Neural crest cell (in vitro differentiated cells): ENCODE measurements at regions not wholly inside any gene's neighbourhood (a gene's known extent, or its start where the extent isn't known, plus 50 kb on each side); places are given as distances from the start of the nearest gene placed in this dataset.

Experiments used
- DNase-seq: peaks from one replicate; pipeline ENCODE4 v3.0.0; 2021; ENCODE audit warnings: low read depth, mixed read lengths, low spot score
- H3K27ac Mint-ChIP-seq: one replicate; pipeline ENCODE4 v1.8.0; 2021; ENCODE audit warnings: mild to moderate bottlenecking, mixed read lengths; ENCODE audit not compliant: unreplicated experiment
- H3K27me3 Mint-ChIP-seq: 2 replicates; pipeline ENCODE4 v1.8.0; 2021; ENCODE audit warnings: low read depth, mild to moderate bottlenecking, mixed read lengths
- H3K36me3 Mint-ChIP-seq: 2 replicates; pipeline ENCODE4 v1.8.0; 2021; ENCODE audit warnings: low read depth, mild to moderate bottlenecking, mixed read lengths
- H3K4me1 Mint-ChIP-seq: 2 replicates; pipeline ENCODE4 v1.8.0; 2021; ENCODE audit warnings: mixed read lengths
- H3K4me3 Mint-ChIP-seq: one replicate; pipeline ENCODE4 v1.8.0; 2021; ENCODE audit warnings: mild to moderate bottlenecking, mixed read lengths
- H3K9me3 Mint-ChIP-seq: 2 replicates; pipeline ENCODE4 v1.8.0; 2021; ENCODE audit warnings: mixed read lengths
- CTCF ChIP-seq: fragments of 200-600 bp; sonication (generic); conservative IDR thresholded peaks from 2 replicates; pipeline ENCODE4 v1.5.0; 2021; ENCODE audit warnings: antibody characterized with exemption, mild to moderate bottlenecking

GRCh38 chr3:157652366-157652765, 149.2 kb upstream of the VEPH1 start:
- H3K36me3 Mint-ChIP-seq = no peaks in the 10 kb centered on the region
- no peak for DNase-seq
- H3K4me3 Mint-ChIP-seq = no peak overlapping the region
- TF ChIP-seq CTCF = no peak
- H3K4me1 Mint-ChIP-seq = no peaks in the 10 kb centered on the region
- H3K9me3 Mint-ChIP-seq = no peaks in the 10 kb centered on the region
- H3K27ac Mint-ChIP-seq = no peak overlapping the region
- peaks cover 13% of the 10 kb centered on the region for H3K27me3 Mint-ChIP-seq

- H3K9me3 Mint-ChIP-seq = no peaks in the 10 kb centered on the region
- peaks cover 11% of the 10 kb centered on the region for H3K27me3 Mint-ChIP-seq
- no peaks in the 10 kb centered on the region for H3K36me3 Mint-ChIP-seq
- DNase-seq = no peak
- TF ChIP-seq CTCF = no peak
- no peak overlapping the region for H3K4me3 Mint-ChIP-seq
- H3K4me1 Mint-ChIP-seq = no peaks in the 10 kb centered on the region
- H3K27ac Mint-ChIP-seq = no peak overlapping the region
Observed at GRCh38 chr3:157650699-157651098, 147.5 kb upstream of the VEPH1 start.

- Mint-ChIP-seq H3K9me3 (no peaks in the 10 kb centered on the region), H3K27me3 (peaks cover 11% of the 10 kb centered on the region)
Observed at GRCh38 chr3:157650172-157650571, 147.0 kb upstream of the VEPH1 start.

GRCh38 chr3:157649511-157649910, 146.3 kb upstream of the VEPH1 start:
- Mint-ChIP-seq H3K4me3 (no peak overlapping the region), H3K9me3 (no peaks in the 10 kb centered on the region), H3K27me3 (peaks cover 13% of the 10 kb centered on the region), H3K27ac (no peak overlapping the region), H3K36me3 (no peaks in the 10 kb centered on the region), H3K4me1 (no peaks in the 10 kb centered on the region)
- no peak for DNase-seq
- no peak for TF ChIP-seq CTCF

More at GRCh38 chr3:157650172-157650571, 147.0 kb upstream of the VEPH1 start:
- DNase-seq = no peak
- H3K4me1 Mint-ChIP-seq = no peaks in the 10 kb centered on the region
- no peak overlapping the region for H3K27ac Mint-ChIP-seq
- no peak overlapping the region for H3K4me3 Mint-ChIP-seq
- TF ChIP-seq CTCF = no peak
- H3K36me3 Mint-ChIP-seq = no peaks in the 10 kb centered on the region

- Mint-ChIP-seq H3K4me3 (no peak overlapping the region), H3K36me3 (no peaks in the 10 kb centered on the region)
- TF ChIP-seq CTCF = no peak
Observed at GRCh38 chr3:157647820-157648219, 144.6 kb upstream of the VEPH1 start.

More at GRCh38 chr3:157647820-157648219, 144.6 kb upstream of the VEPH1 start:
- H3K27me3 Mint-ChIP-seq = peaks cover 13% of the 10 kb centered on the region
- no peaks in the 10 kb centered on the region for H3K4me1 Mint-ChIP-seq
- DNase-seq = no peak
- H3K27ac Mint-ChIP-seq = no peak overlapping the region
- H3K9me3 Mint-ChIP-seq = no peaks in the 10 kb centered on the region
